Fibroblast of lung (primary cell): ENCODE measurements at regions not wholly inside any gene's neighbourhood (a gene's known extent, or its start where the extent isn't known, plus 50 kb on each side); places are given as distances from the start of the nearest gene placed in this dataset.

ENCODE experiments used
- EZH2 ChIP-seq: IDR thresholded peaks from 2 replicates; pipeline ENCODE4 v1.5.1; 2012; ENCODE audit warnings: low read length, control low read depth, mild to moderate bottlenecking; ENCODE audit errors: missing control alignments
- TF ChIP-seq, protein P1 (sequence below), 2 donors: IDR thresholded peaks in 1 of 2; conservative IDR thresholded peaks in 1 of 2; 1 replicate in 1 of 2; 2 replicates in 1 of 2; pipeline ENCODE4 v1.5.1; 2011 to 2012; ENCODE audit warnings: low read length in 2 of 2, control low read depth in 1 of 2, inconsistent platforms in 1 of 2, low read depth in 1 of 2, mild to moderate bottlenecking in 1 of 2

DNA sequence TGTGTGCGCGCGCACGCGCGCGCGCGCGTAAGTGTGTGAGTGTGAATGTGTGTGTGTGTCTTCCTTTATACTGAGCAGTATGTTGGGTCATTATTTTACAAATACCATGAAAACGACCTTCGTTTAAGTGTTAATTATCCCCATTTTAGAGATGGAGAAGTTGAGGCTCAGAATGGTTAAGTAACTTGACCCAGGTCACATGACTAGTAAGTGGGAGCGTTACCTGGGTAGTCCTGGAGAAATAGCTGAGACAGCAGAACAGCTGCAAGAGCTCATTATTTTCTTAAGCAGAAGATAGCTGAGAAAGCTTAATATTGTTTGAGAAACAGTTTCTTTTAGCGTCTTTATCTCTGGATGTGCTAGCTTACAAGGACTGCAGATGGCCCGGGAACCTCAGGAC is 78.8 kb downstream of the IRX3 start:
- TF ChIP-seq, protein P1, sequence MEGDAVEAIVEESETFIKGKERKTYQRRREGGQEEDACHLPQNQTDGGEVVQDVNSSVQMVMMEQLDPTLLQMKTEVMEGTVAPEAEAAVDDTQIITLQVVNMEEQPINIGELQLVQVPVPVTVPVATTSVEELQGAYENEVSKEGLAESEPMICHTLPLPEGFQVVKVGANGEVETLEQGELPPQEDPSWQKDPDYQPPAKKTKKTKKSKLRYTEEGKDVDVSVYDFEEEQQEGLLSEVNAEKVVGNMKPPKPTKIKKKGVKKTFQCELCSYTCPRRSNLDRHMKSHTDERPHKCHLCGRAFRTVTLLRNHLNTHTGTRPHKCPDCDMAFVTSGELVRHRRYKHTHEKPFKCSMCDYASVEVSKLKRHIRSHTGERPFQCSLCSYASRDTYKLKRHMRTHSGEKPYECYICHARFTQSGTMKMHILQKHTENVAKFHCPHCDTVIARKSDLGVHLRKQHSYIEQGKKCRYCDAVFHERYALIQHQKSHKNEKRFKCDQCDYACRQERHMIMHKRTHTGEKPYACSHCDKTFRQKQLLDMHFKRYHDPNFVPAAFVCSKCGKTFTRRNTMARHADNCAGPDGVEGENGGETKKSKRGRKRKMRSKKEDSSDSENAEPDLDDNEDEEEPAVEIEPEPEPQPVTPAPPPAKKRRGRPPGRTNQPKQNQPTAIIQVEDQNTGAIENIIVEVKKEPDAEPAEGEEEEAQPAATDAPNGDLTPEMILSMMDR (conservative IDR thresholded peaks at IDR 0.05 in 1 of 2, IDR thresholded peaks at IDR 0.05 in 1 of 2; ENCODE audit: low read depth in 1 of 2, low read length in 2 of 2), result no peak
- TF ChIP-seq EZH2, result no peak
